ENCODE measurements at regions not wholly inside any gene's neighbourhood (a gene's known extent, or its start where the extent isn't known, plus 50 kb on each side); places are given as distances from the start of the nearest gene placed in this dataset.

GRCh38 chr1:222028116-222028515 is 286.2 kb upstream of the DUSP10 start:
- no peaks in the 10 kb centered on the region for H3K27me3 ChIP-seq (ENCODE audit: insufficient read depth, insufficient read length)
- no peak for DNase-seq (ENCODE audit: low read depth, low spot score)
- H3K4me3 ChIP-seq (ENCODE audit: insufficient read length, low read depth): no peak overlapping the region
- no peaks in the 10 kb centered on the region for H3K4me1 ChIP-seq (ENCODE audit: insufficient read depth, insufficient read length)
- no peak for TF ChIP-seq ZNF274 (IDR thresholded peaks at IDR 0.05; ENCODE audit: low read depth, low read length)
- no peak for TF ChIP-seq SUZ12 (IDR thresholded peaks at IDR 0.05; ENCODE audit: extremely low read depth, insufficient read depth, insufficient read length)
- no peak for TF ChIP-seq YY1 (IDR thresholded peaks at IDR 0.05; ENCODE audit: insufficient read depth, insufficient read length)
- no peaks in the 10 kb centered on the region for H3K36me3 ChIP-seq (ENCODE audit: insufficient read depth, insufficient read length, low read length)
- no peak overlapping the region for H3K9ac ChIP-seq (ENCODE audit: insufficient read length, low read depth)
- no peaks in the 10 kb centered on the region for H3K9me3 ChIP-seq (ENCODE audit: insufficient read depth, low read length)

GRCh38 chr1:222026280-222026679 is 284.4 kb upstream of the DUSP10 start:
- no peak overlapping the region for H3K4me3 ChIP-seq (ENCODE audit: insufficient read length, low read depth)
- no peak for TF ChIP-seq YY1 (IDR thresholded peaks at IDR 0.05; ENCODE audit: insufficient read depth, insufficient read length)
- no peak for TF ChIP-seq ZNF274 (IDR thresholded peaks at IDR 0.05; ENCODE audit: low read depth, low read length)
- TF ChIP-seq SUZ12 (IDR thresholded peaks at IDR 0.05; ENCODE audit: extremely low read depth, insufficient read depth, insufficient read length): no peak
- H3K36me3 ChIP-seq (ENCODE audit: insufficient read depth, insufficient read length, low read length): no peaks in the 10 kb centered on the region
- H3K27me3 ChIP-seq (ENCODE audit: insufficient read depth, insufficient read length): no peaks in the 10 kb centered on the region
- H3K4me1 ChIP-seq (ENCODE audit: insufficient read depth, insufficient read length): no peaks in the 10 kb centered on the region
- DNase-seq (ENCODE audit: low read depth, low spot score): no peak
- H3K9ac ChIP-seq (ENCODE audit: insufficient read length, low read depth): no peak overlapping the region
- H3K9me3 ChIP-seq (ENCODE audit: insufficient read depth, low read length): no peaks in the 10 kb centered on the region

- no peaks in the 10 kb centered on the region for H3K4me1 ChIP-seq (ENCODE audit: insufficient read depth, insufficient read length)
- no peak overlapping the region for H3K9ac ChIP-seq (ENCODE audit: insufficient read length, low read depth)
- TF ChIP-seq YY1 (IDR thresholded peaks at IDR 0.05; ENCODE audit: insufficient read depth, insufficient read length): no peak
- no peak for TF ChIP-seq ZNF274 (IDR thresholded peaks at IDR 0.05; ENCODE audit: low read depth, low read length)
- TF ChIP-seq SUZ12 (IDR thresholded peaks at IDR 0.05; ENCODE audit: extremely low read depth, insufficient read depth, insufficient read length): no peak
- no peaks in the 10 kb centered on the region for H3K9me3 ChIP-seq (ENCODE audit: insufficient read depth, low read length)
- no peak overlapping the region for H3K4me3 ChIP-seq (ENCODE audit: insufficient read length, low read depth)
- H3K36me3 ChIP-seq (ENCODE audit: insufficient read depth, insufficient read length, low read length): no peaks in the 10 kb centered on the region
- H3K27me3 ChIP-seq (ENCODE audit: insufficient read depth, insufficient read length): no peaks in the 10 kb centered on the region
- DNase-seq (ENCODE audit: low read depth, low spot score): no peak
These were observed 281.1 kb upstream of the DUSP10 start for GRCh38 chr1:222023025-222023424.

- no peaks in the 10 kb centered on the region for H3K4me1 ChIP-seq (ENCODE audit: insufficient read depth, insufficient read length)
- DNase-seq (ENCODE audit: low read depth, low spot score): no peak
- H3K9me3 ChIP-seq (ENCODE audit: insufficient read depth, low read length): no peaks in the 10 kb centered on the region
- no peaks in the 10 kb centered on the region for H3K27me3 ChIP-seq (ENCODE audit: insufficient read depth, insufficient read length)
- no peaks in the 10 kb centered on the region for H3K36me3 ChIP-seq (ENCODE audit: insufficient read depth, insufficient read length, low read length)
- TF ChIP-seq SUZ12 (IDR thresholded peaks at IDR 0.05; ENCODE audit: extremely low read depth, insufficient read depth, insufficient read length) (no peak), ZNF274 (IDR thresholded peaks at IDR 0.05; ENCODE audit: low read depth, low read length) (no peak), YY1 (IDR thresholded peaks at IDR 0.05; ENCODE audit: insufficient read depth, insufficient read length) (no peak)
- no peak overlapping the region for H3K9ac ChIP-seq (ENCODE audit: insufficient read length, low read depth)
- H3K4me3 ChIP-seq (ENCODE audit: insufficient read length, low read depth): no peak overlapping the region
These were observed 279.2 kb upstream of the DUSP10 start for GRCh38 chr1:222021129-222021528.

GRCh38 chr1:222020553-222020952 is 278.7 kb upstream of the DUSP10 start:
- Histone ChIP-seq H3K36me3 (ENCODE audit: insufficient read depth, insufficient read length, low read length) (no peaks in the 10 kb centered on the region), H3K4me1 (ENCODE audit: insufficient read depth, insufficient read length) (no peaks in the 10 kb centered on the region), H3K4me3 (ENCODE audit: insufficient read length, low read depth) (no peak overlapping the region), H3K9ac (ENCODE audit: insufficient read length, low read depth) (no peak overlapping the region), H3K27me3 (ENCODE audit: insufficient read depth, insufficient read length) (no peaks in the 10 kb centered on the region), H3K9me3 (ENCODE audit: insufficient read depth, low read length) (no peaks in the 10 kb centered on the region)
- DNase-seq (ENCODE audit: low read depth, low spot score): no peak
- no peak for TF ChIP-seq ZNF274 (IDR thresholded peaks at IDR 0.05; ENCODE audit: low read depth, low read length)
- no peak for TF ChIP-seq YY1 (IDR thresholded peaks at IDR 0.05; ENCODE audit: insufficient read depth, insufficient read length)
- no peak for TF ChIP-seq SUZ12 (IDR thresholded peaks at IDR 0.05; ENCODE audit: extremely low read depth, insufficient read depth, insufficient read length)

- DNase-seq (ENCODE audit: low read depth, low spot score): no peak
- Histone ChIP-seq H3K4me1 (ENCODE audit: insufficient read depth, insufficient read length) (no peaks in the 10 kb centered on the region), H3K9ac (ENCODE audit: insufficient read length, low read depth) (no peak overlapping the region), H3K36me3 (ENCODE audit: insufficient read depth, insufficient read length, low read length) (no peaks in the 10 kb centered on the region), H3K4me3 (ENCODE audit: insufficient read length, low read depth) (no peak overlapping the region), H3K9me3 (ENCODE audit: insufficient read depth, low read length) (no peaks in the 10 kb centered on the region), H3K27me3 (ENCODE audit: insufficient read depth, insufficient read length) (no peaks in the 10 kb centered on the region)
- TF ChIP-seq SUZ12 (IDR thresholded peaks at IDR 0.05; ENCODE audit: extremely low read depth, insufficient read depth, insufficient read length) (no peak), YY1 (IDR thresholded peaks at IDR 0.05; ENCODE audit: insufficient read depth, insufficient read length) (no peak), ZNF274 (IDR thresholded peaks at IDR 0.05; ENCODE audit: low read depth, low read length) (no peak)
These were observed 277.1 kb upstream of the DUSP10 start for GRCh38 chr1:222019029-222019428.

- Histone ChIP-seq H3K27me3 (ENCODE audit: insufficient read depth, insufficient read length) (no peaks in the 10 kb centered on the region), H3K4me3 (ENCODE audit: insufficient read length, low read depth) (no peak overlapping the region), H3K36me3 (ENCODE audit: insufficient read depth, insufficient read length, low read length) (no peaks in the 10 kb centered on the region), H3K9ac (ENCODE audit: insufficient read length, low read depth) (no peak overlapping the region), H3K9me3 (ENCODE audit: insufficient read depth, low read length) (no peaks in the 10 kb centered on the region), H3K4me1 (ENCODE audit: insufficient read depth, insufficient read length) (no peaks in the 10 kb centered on the region)
- TF ChIP-seq SUZ12 (IDR thresholded peaks at IDR 0.05; ENCODE audit: extremely low read depth, insufficient read depth, insufficient read length) (no peak), YY1 (IDR thresholded peaks at IDR 0.05; ENCODE audit: insufficient read depth, insufficient read length) (no peak), ZNF274 (IDR thresholded peaks at IDR 0.05; ENCODE audit: low read depth, low read length) (no peak)
- no peak for DNase-seq (ENCODE audit: low read depth, low spot score)
These were observed 276.2 kb upstream of the DUSP10 start for GRCh38 chr1:222018041-222018440.

Data from NT2/D1 (cell line).